GM23248 (cell line): ENCODE measurements at regions not wholly inside any gene's neighbourhood (a gene's known extent, or its start where the extent isn't known, plus 50 kb on each side); places are given as distances from the start of the nearest gene placed in this dataset.

Source experiments
- EZH2 ChIP-seq: fragments of 200-600 bp; sonication (generic); IDR thresholded peaks from 2 replicates; pipeline ENCODE4 v1.6.1; 2018; ENCODE audit warnings: antibody characterized with exemption, mild to moderate bottlenecking; ENCODE audit not compliant: insufficient read depth, poor library complexity, severe bottlenecking
- EZH2phosphoT487 ChIP-seq: fragments of 200-600 bp; sonication (generic); IDR thresholded peaks from 2 replicates; pipeline ENCODE4 v1.6.1; 2018; ENCODE audit warnings: antibody characterized with exemption, moderate library complexity, mild to moderate bottlenecking, low read depth; ENCODE audit not compliant: insufficient read depth

- TF ChIP-seq EZH2phosphoT487: no peak
- TF ChIP-seq EZH2: no peak
Measured at GRCh38 chr2:155519529-155520130, 812.9 kb downstream of the NR4A2 start.
